Psoas muscle (tissue), 7 donors: ENCODE measurements at regions not wholly inside any gene's neighbourhood (a gene's known extent, or its start where the extent isn't known, plus 50 kb on each side); places are given as distances from the start of the nearest gene placed in this dataset.

Experiments used
- ATAC-seq, 4 donors: fragments of 200-7000 bp; cut with Tn5 transposase; one replicate each; pipeline ENCODE4 v1.9.1; 2020; ENCODE audit warnings: moderate library complexity in 3 of 4, mild to moderate bottlenecking in 2 of 4
- DNase-seq, 2 donors: peaks; one replicate each; pipeline ENCODE4 v3.0.0-alpha.2; 2020
- H3K27ac ChIP-seq: fragments of 200-600 bp; one replicate; pipeline ENCODE4 v1.8.0; 2022
- H3K27me3 ChIP-seq, 3 donors: fragments of 200-600 bp in 1 of 3; one replicate each; pipeline versions ENCODE4 v1.6.1 to v1.8.0; 2013 to 2022; ENCODE audit warnings: low read length in 2 of 3, mild to moderate bottlenecking in 2 of 3, moderate library complexity in 1 of 3; ENCODE audit not compliant: insufficient read depth in 3 of 3
- H3K36me3 ChIP-seq, 2 donors: fragments of 200-600 bp in 1 of 2; one replicate each; pipeline versions ENCODE4 v1.6.1 to v1.8.0; 2013 to 2022; ENCODE audit warnings: low read depth in 1 of 2, mild to moderate bottlenecking in 1 of 2, moderate library complexity in 1 of 2; ENCODE audit not compliant: insufficient read depth in 1 of 2
- H3K4me1 ChIP-seq: fragments of 200-600 bp; one replicate; pipeline ENCODE4 v1.8.0; 2022
- H3K4me3 ChIP-seq: fragments of 200-600 bp; one replicate; pipeline ENCODE4 v1.8.0; 2022; ENCODE audit warnings: mild to moderate bottlenecking
- H3K9me3 ChIP-seq: fragments of 200-600 bp; one replicate; pipeline ENCODE4 v1.8.0; 2022
- WGBS, 3 donors: extraction: QIAGEN DNeasy Blood & Tissue Kit; methylation state at CpG; one replicate each; pipeline versions ENCODE4 v1.1.6 to v1.1.7; 2013; 5-methylcytosine and 5-hydroxymethylcytosine counted together
- intact Hi-C, 2 donors: fragments of 100-400 bp; cut with DNase I; formaldehyde crosslinking; loops; one replicate each; pipeline versions ENCODE4 v1.11.0 to v1.14.2; 2022
- TF ChIP-seq, protein P1 (sequence below): fragments of 200-600 bp; IDR thresholded peaks from one replicate; pipeline ENCODE4 v1.8.0; 2022; ENCODE audit warnings: antibody characterized with exemption
- donor health status: healthy with polysubstance abuse.
- donor health status: DM: no; HTN: no; CAD: no; lungs with moderate emphysema.
- donor health status: Bipolar disorder and iron deficiency.
- donor health status: healthy.
- donor health status: DM: yes; HTN: yes; CAD: no.
- donor health status: DM: no; HTN: no; CAD: no.
- donor health status: DM: yes; HTN: yes; CAD: no.

DNA sequence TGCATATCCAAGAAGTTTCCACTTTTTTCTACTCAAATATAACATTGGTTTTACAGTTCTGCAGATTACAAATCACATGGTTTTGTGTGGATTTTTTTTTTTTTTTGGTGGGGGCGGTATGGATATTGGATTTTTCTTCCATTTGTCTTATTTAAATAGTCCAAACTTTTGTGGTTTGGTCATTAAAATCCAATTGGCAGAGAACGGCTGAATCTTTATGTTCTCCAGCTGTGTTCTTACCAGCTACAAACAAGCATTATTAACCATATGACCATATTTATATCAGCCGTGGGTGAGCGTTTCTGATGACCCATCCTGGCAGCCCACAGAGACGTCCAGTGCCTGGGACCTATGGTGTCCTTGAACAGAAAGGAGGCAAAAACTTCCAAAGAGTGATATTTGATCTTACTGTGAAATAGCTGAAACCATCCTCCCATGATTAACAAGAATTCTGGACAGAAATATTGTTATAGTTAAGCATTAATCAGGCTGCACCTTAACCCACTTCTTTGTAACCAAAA lies 200.4 kb downstream of the LYPLAL1 start:
- TF ChIP-seq, protein P1, sequence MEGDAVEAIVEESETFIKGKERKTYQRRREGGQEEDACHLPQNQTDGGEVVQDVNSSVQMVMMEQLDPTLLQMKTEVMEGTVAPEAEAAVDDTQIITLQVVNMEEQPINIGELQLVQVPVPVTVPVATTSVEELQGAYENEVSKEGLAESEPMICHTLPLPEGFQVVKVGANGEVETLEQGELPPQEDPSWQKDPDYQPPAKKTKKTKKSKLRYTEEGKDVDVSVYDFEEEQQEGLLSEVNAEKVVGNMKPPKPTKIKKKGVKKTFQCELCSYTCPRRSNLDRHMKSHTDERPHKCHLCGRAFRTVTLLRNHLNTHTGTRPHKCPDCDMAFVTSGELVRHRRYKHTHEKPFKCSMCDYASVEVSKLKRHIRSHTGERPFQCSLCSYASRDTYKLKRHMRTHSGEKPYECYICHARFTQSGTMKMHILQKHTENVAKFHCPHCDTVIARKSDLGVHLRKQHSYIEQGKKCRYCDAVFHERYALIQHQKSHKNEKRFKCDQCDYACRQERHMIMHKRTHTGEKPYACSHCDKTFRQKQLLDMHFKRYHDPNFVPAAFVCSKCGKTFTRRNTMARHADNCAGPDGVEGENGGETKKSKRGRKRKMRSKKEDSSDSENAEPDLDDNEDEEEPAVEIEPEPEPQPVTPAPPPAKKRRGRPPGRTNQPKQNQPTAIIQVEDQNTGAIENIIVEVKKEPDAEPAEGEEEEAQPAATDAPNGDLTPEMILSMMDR, result no peak
- DNase-seq, result no peak
- intact Hi-C loops, result no loop called here

GRCh38 chr1:219373616-219373935 lies 199.9 kb downstream of the LYPLAL1 start:
- intact Hi-C loops, result no loop called here
- WGBS, 3 donors, result 89 to 97% (median 94%) methylated on average over 1 of the region's 1 CpG
- no peak for ATAC-seq

More for the DNA sequence above, 200.4 kb downstream of the LYPLAL1 start:
- no peaks in the 10 kb centered on the region for H3K4me1 ChIP-seq
- H3K9me3 ChIP-seq, result no peaks in the 10 kb centered on the region
- 68 to 73% (median 70%) methylated on average over 5 of the region's 5 CpGs for WGBS, 3 donors
- H3K27ac ChIP-seq, result no peak overlapping the region
- H3K36me3 ChIP-seq, result no peaks in the 10 kb centered on the region
- H3K27me3 ChIP-seq, result no peaks in the 10 kb centered on the region
- ATAC-seq, result no peak
- no peak overlapping the region for H3K4me3 ChIP-seq

DNA sequence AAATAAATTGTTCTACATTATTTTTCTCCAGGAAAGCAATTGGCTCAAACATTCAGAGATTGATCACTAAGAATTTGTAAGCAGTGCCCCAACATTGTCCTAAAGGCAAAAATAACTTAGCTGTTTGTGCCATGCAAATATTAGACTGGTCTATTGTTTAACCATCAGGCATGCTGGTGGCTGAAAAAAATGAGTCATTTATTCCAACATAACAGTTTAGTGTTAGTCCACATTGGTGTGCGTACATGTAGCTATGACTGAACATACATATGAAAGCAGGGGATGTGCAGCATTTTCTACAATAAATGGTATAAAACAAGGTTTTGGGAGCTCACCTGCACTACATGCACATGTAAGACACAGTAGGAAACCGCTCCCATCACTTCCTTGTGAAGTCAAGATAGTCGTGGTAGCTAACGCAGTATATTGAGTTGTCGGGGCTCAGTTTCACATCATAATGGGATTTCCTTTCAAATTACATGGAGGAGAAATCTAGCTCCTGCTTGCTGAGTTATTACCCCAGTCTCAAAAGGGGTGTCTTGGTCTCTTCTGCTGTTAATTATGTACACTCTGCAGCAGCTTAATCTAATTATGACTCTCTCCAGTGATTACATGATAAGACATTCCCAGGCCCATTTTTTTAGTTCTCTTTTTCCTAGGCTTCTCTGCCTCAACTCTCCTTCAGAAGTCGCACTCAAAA lies 199.4 kb downstream of the LYPLAL1 start:
- Histone ChIP-seq H3K27ac (no peak overlapping the region), H3K4me1 (no peaks in the 10 kb centered on the region), H3K27me3 (no peaks in the 10 kb centered on the region), H3K9me3 (no peaks in the 10 kb centered on the region), H3K4me3 (no peak overlapping the region), H3K36me3 (no peaks in the 10 kb centered on the region)
- TF ChIP-seq, protein P1, result no peak
- intact Hi-C loops, result no loop called here
- DNase-seq, result no peak
- WGBS, 3 donors, result 90 to 95% (median 92%) methylated on average over 6 of the region's 6 CpGs
- ATAC-seq, result no peak

More at GRCh38 chr1:219373616-219373935, 199.9 kb downstream of the LYPLAL1 start:
- DNase-seq, result no peak
- Histone ChIP-seq H3K4me3 (no peak overlapping the region), H3K4me1 (no peaks in the 10 kb centered on the region), H3K27ac (no peak overlapping the region), H3K9me3 (no peaks in the 10 kb centered on the region), H3K27me3 (no peaks in the 10 kb centered on the region), H3K36me3 (no peaks in the 10 kb centered on the region)
- TF ChIP-seq, protein P1, result no peak

DNA sequence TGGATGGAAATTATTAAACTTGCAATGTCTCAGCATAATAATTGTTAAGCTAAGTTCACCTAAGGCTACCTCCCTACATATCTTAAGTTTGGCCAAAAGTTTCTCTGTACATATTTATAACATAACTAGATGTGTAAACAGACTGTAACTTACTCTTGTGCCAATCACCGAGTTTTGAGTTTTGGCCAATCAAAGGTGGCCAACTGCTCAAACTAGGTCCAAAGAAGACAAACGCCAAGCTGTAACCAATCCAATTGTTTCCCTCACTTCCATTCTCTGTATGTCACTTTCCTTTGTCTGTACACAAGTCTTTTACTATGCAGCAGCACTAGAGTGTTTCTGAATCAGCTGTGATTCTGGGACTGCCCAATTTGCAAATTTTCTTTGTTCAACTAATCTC lies 197.8 kb downstream of the LYPLAL1 start:
- 23 to 34% (median 34%) methylated on average over 2 of the region's 2 CpGs for WGBS, 3 donors
- intact Hi-C loops, result no loop called here

More for the DNA sequence above, 197.8 kb downstream of the LYPLAL1 start:
- Histone ChIP-seq H3K36me3 (no peaks in the 10 kb centered on the region), H3K27ac (no peak overlapping the region), H3K4me1 (no peaks in the 10 kb centered on the region), H3K9me3 (no peaks in the 10 kb centered on the region), H3K27me3 (no peaks in the 10 kb centered on the region), H3K4me3 (no peak overlapping the region)
- no peak for DNase-seq
- TF ChIP-seq, protein P1, result no peak
- no peak for ATAC-seq
